HCT116 (cell line): ENCODE measurements at regions not wholly inside any gene's neighbourhood (a gene's known extent, or its start where the extent isn't known, plus 50 kb on each side); places are given as distances from the start of the nearest gene placed in this dataset.

Experiments
- CTCF ChIP-seq, 3 experiments: fragments of 200-600 bp in 1 of 3; sonication (generic) in 1 of 3; IDR thresholded peaks in 2 of 3; conservative IDR thresholded peaks in 1 of 3; 2 replicates each; pipeline ENCODE4 v1.5.1; 2012 to 2017; ENCODE audit warnings: low read depth in 2 of 3, low read length in 2 of 3, antibody characterized with exemption in 1 of 3, borderline replicate concordance in 1 of 3, control low read depth in 1 of 3, mild to moderate bottlenecking in 1 of 3, mixed read lengths in 1 of 3, mixed run types in 1 of 3, moderate library complexity in 1 of 3; ENCODE audit not compliant: insufficient read depth in 1 of 3
- EZH2 ChIP-seq: fragments of 200-600 bp; sonication (generic); IDR thresholded peaks from 2 replicates; pipeline ENCODE4 v1.6.1; 2017; ENCODE audit warnings: antibody characterized with exemption, mixed run types
- FOSL1 ChIP-seq: IDR thresholded peaks from 2 replicates; pipeline ENCODE4 v1.6.1; 2012; ENCODE audit warnings: low read depth
- POLR2A ChIP-seq: IDR thresholded peaks from 2 replicates; pipeline ENCODE4 v1.7.0; 2011; ENCODE audit warnings: borderline replicate concordance; ENCODE audit not compliant: insufficient read depth, insufficient read length; ENCODE audit errors: extremely low read depth
- POLR2AphosphoS5 ChIP-seq: IDR thresholded peaks from 2 replicates; pipeline ENCODE4 v1.6.1; 2011; ENCODE audit warnings: mild to moderate bottlenecking, low read depth, low read length, moderate library complexity
- RAD21 ChIP-seq: IDR thresholded peaks from 2 replicates; pipeline ENCODE4 v1.6.1; 2012; ENCODE audit warnings: low read depth, mild to moderate bottlenecking
- SP1 ChIP-seq: IDR thresholded peaks from 2 replicates; pipeline ENCODE4 v1.6.1; 2012; ENCODE audit warnings: low read depth
- TCF7L2 ChIP-seq: IDR thresholded peaks from 2 replicates; pipeline ENCODE4 v1.7.0; 2011; ENCODE audit warnings: borderline replicate concordance, inconsistent platforms; ENCODE audit not compliant: insufficient read depth, insufficient read length; ENCODE audit errors: extremely low read depth
- YY1 ChIP-seq: IDR thresholded peaks from 2 replicates; pipeline ENCODE4 v1.6.1; 2011; ENCODE audit warnings: low read length, low read depth, moderate library complexity, mild to moderate bottlenecking; ENCODE audit not compliant: insufficient replicate concordance; ENCODE audit errors: extremely low read depth
- ZFX ChIP-seq: fragments of 450-650 bp; IDR thresholded peaks from 2 replicates; pipeline ENCODE4 v1.6.1; 2017

DNA sequence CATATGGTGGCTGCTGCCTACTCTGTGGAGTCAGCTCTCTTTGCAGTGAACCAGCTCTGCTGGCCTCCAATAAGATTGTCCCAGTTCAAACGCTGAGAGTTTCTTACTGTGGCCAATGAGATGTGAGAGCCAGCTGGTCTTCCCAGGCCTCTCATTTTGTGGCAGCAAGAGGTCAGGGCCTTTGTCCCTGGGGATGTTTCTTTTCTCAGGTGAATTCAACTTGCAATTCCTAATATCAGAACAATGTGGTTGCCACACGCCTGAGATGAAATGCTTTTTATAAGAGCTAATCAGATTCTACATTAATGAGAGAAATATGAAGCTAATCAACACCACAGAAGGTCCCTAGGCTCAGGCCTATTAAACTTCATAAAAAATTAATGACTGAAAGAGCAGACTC is 660.1 kb upstream of the CAMK1G start:
- TF ChIP-seq ZFX, result no peak
- TF ChIP-seq POLR2A, result no peak
- no peak for TF ChIP-seq CTCF (IDR thresholded peaks at IDR 0.05 in 2 of 3, conservative IDR thresholded peaks at IDR 0.05 in 1 of 3; ENCODE audit: borderline replicate concordance in 1 of 3, insufficient read depth in 1 of 3, low read depth in 2 of 3, low read length in 2 of 3)
- no peak for TF ChIP-seq RAD21
- no peak for TF ChIP-seq SP1
- no peak for TF ChIP-seq FOSL1
- TF ChIP-seq TCF7L2, result no peak
- no peak for TF ChIP-seq YY1
- TF ChIP-seq POLR2AphosphoS5, result no peak
- no peak for TF ChIP-seq EZH2
